Fibroblast of mammary gland (primary cell): ENCODE measurements at regions not wholly inside any gene's neighbourhood (a gene's known extent, or its start where the extent isn't known, plus 50 kb on each side); places are given as distances from the start of the nearest gene placed in this dataset.

Source experiments
- DNase-seq: peaks from one replicate; pipeline ENCODE4 v3.0.0-alpha.2; 2010; ENCODE audit warnings: low read depth
- H3K4me3 ChIP-seq: 2 replicates; pipeline ENCODE4 v1.5.1; 2011; ENCODE audit warnings: low read depth, mild to moderate bottlenecking, low read length, moderate library complexity; ENCODE audit not compliant: control insufficient read depth
- CTCF ChIP-seq: conservative IDR thresholded peaks from 2 replicates; pipeline ENCODE4 v1.5.1; 2011; ENCODE audit warnings: low read depth, low read length, inconsistent platforms; ENCODE audit not compliant: control insufficient read depth, insufficient read depth

GRCh38 chr6:48474830-48475229, 363.8 kb upstream of the PTCHD4 start:
- DNase-seq = peak; percentile 17
- no peak overlapping the region for H3K4me3 ChIP-seq
- no peak for TF ChIP-seq CTCF

DNA sequence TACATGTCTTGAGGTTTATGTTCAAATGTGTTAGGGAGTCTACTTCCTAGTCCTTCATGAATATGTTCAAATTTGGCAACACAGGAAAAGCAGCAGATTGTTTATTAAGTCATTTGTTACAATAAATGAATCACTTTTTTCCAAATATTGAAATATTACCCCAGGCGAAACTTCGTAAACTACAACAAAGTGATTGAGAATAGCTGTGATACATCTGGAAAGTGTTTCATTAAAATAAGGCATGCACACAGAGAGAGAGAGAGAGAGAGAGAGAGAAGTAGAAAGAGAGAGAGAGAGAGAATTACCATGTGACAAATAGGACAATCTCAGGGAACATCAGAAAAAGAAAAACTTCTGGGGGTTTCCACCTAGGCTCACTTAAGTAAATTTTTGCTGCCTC, 363.1 kb upstream of the PTCHD4 start:
- no peak for DNase-seq
- no peak for TF ChIP-seq CTCF
- H3K4me3 ChIP-seq = no peak overlapping the region

GRCh38 chr6:48472535-48472934, 361.5 kb upstream of the PTCHD4 start:
- TF ChIP-seq CTCF = no peak
- no peak overlapping the region for H3K4me3 ChIP-seq
- DNase-seq = no peak

DNA sequence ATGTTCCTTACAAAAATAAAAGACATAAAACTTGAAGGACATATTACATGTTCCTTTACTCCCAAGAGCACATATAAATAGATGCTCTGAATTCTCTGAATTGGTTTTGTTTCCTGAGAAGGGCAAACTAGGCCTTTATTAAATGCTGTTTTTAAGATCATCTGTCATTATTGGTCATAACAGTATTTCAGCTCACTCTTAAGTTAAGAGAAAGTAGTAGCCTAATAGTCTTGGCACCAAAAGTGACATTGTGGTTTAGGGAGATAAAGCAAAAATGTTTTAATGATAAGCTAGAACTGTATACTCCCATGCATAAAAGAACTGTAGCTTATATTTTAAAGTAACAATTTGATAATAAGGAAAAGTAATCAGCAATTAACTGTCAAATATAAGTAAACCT, 361.1 kb upstream of the PTCHD4 start:
- DNase-seq = no peak
- TF ChIP-seq CTCF = no peak
- no peak overlapping the region for H3K4me3 ChIP-seq

DNA sequence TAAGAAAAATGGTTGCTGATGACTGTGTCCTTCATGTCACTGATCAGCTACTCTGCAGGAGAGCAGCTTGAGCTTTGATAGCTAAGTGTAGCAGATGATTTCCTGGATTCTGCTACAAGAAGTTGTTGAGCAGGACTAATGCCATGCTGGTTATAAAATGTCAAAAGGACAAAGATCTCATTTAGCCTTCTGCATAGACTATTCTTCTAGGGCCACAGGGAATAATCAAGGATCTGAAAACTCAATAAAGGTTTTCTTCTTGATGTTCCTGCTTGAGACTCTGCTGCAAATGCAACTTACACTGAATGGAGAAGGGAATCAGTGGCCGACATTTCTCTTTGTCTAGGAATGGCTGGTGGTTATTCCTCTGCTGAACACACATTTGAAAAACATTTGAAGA, 360.3 kb upstream of the PTCHD4 start:
- TF ChIP-seq CTCF = no peak
- no peak overlapping the region for H3K4me3 ChIP-seq
- DNase-seq = no peak

GRCh38 chr6:48449002-48449401, 338.0 kb upstream of the PTCHD4 start:
- peak; percentile 33 for DNase-seq
- peak; percentile 31 for TF ChIP-seq CTCF

DNA sequence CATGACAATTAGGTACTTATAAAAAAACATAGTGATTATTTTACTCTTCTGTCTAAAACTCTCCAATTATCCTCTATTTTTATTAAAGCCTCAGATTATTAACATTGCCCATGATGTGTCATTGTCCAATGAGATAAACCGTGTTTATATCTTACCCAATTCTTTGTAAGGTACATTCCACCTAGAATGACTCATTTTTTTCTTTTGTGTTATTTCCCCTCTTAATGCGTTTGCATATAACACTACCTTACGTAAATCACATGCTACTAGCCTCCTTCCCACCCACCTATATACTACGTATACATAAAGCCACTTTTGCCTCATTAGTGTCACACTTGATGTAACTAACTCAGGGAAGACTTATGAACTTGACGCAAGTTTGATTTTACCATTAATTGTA, 336.3 kb upstream of the PTCHD4 start:
- TF ChIP-seq CTCF = no peak
- no peak overlapping the region for H3K4me3 ChIP-seq
- DNase-seq = no peak

More at GRCh38 chr6:48449002-48449401, 338.0 kb upstream of the PTCHD4 start:
- H3K4me3 ChIP-seq = no peak overlapping the region
